ENCODE measurements at regions not wholly inside any gene's neighbourhood (a gene's known extent, or its start where the extent isn't known, plus 50 kb on each side); places are given as distances from the start of the nearest gene placed in this dataset.

- intact Hi-C loops (cut with micrococcal nuclease; ENCODE audit: unreplicated experiment): no loop called here
- POLR2A ChIA-PET (ENCODE audit: low non-redundant PET): no interaction called here
- DNase-seq (ENCODE audit: low spot score): no peak
- TF ChIP-seq CTCF (conservative IDR thresholded peaks at IDR 0.05; ENCODE audit: low read depth, low read length) (no peak), EZH2 (IDR thresholded peaks at IDR 0.05; ENCODE audit: borderline replicate concordance, low read depth, low read length, poor library complexity, severe bottlenecking) (no peak)
- Histone ChIP-seq H3K4me1 (ENCODE audit: insufficient read depth, low read length, poor library complexity, severe bottlenecking) (no peaks in the 10 kb centered on the region), H3K9me3 (ENCODE audit: low read depth, low read length, poor library complexity, severe bottlenecking) (no peaks in the 10 kb centered on the region), H3K27ac (ENCODE audit: low read depth, low read length, poor library complexity, severe bottlenecking) (no peak overlapping the region), H3K27me3 (replicated peaks; ENCODE audit: insufficient read depth, low read depth, low read length, poor library complexity) (no peaks in the 10 kb centered on the region), H3K4me3 (ENCODE audit: low read depth, low read length, poor library complexity, severe bottlenecking) (no peak overlapping the region), H3K36me3 (ENCODE audit: insufficient read depth, low read length, poor library complexity, severe bottlenecking) (no peaks in the 10 kb centered on the region)
- CTCF ChIA-PET: no interaction called here
- no TSS peak for BruUV-seq (replicated peaks)
Measured at GRCh38 chr9:85158512-85158911, 489.0 kb downstream of the NTRK2 start.

GRCh38 chr9:85157772-85158171, 488.2 kb downstream of the NTRK2 start:
- ChIA-PET CTCF (no interaction called here), POLR2A (ENCODE audit: low non-redundant PET) (no interaction called here)
- Histone ChIP-seq H3K36me3 (ENCODE audit: insufficient read depth, low read length, poor library complexity, severe bottlenecking) (no peaks in the 10 kb centered on the region), H3K27ac (ENCODE audit: low read depth, low read length, poor library complexity, severe bottlenecking) (no peak overlapping the region), H3K9me3 (ENCODE audit: low read depth, low read length, poor library complexity, severe bottlenecking) (no peaks in the 10 kb centered on the region), H3K4me3 (ENCODE audit: low read depth, low read length, poor library complexity, severe bottlenecking) (no peak overlapping the region), H3K27me3 (replicated peaks; ENCODE audit: insufficient read depth, low read depth, low read length, poor library complexity) (no peaks in the 10 kb centered on the region), H3K4me1 (ENCODE audit: insufficient read depth, low read length, poor library complexity, severe bottlenecking) (no peaks in the 10 kb centered on the region)
- intact Hi-C loops (cut with micrococcal nuclease; ENCODE audit: unreplicated experiment): no loop called here
- no TSS peak for BruUV-seq (replicated peaks)
- DNase-seq (ENCODE audit: low spot score): no peak
- TF ChIP-seq CTCF (conservative IDR thresholded peaks at IDR 0.05; ENCODE audit: low read depth, low read length) (no peak), EZH2 (IDR thresholded peaks at IDR 0.05; ENCODE audit: borderline replicate concordance, low read depth, low read length, poor library complexity, severe bottlenecking) (no peak)

GRCh38 chr9:85156652-85157051, 487.1 kb downstream of the NTRK2 start:
- Histone ChIP-seq H3K9me3 (ENCODE audit: low read depth, low read length, poor library complexity, severe bottlenecking) (no peaks in the 10 kb centered on the region), H3K4me3 (ENCODE audit: low read depth, low read length, poor library complexity, severe bottlenecking) (no peak overlapping the region), H3K27ac (ENCODE audit: low read depth, low read length, poor library complexity, severe bottlenecking) (no peak overlapping the region), H3K36me3 (ENCODE audit: insufficient read depth, low read length, poor library complexity, severe bottlenecking) (no peaks in the 10 kb centered on the region), H3K4me1 (ENCODE audit: insufficient read depth, low read length, poor library complexity, severe bottlenecking) (no peaks in the 10 kb centered on the region), H3K27me3 (replicated peaks; ENCODE audit: insufficient read depth, low read depth, low read length, poor library complexity) (no peaks in the 10 kb centered on the region)
- TF ChIP-seq EZH2 (IDR thresholded peaks at IDR 0.05; ENCODE audit: borderline replicate concordance, low read depth, low read length, poor library complexity, severe bottlenecking) (no peak), CTCF (conservative IDR thresholded peaks at IDR 0.05; ENCODE audit: low read depth, low read length) (no peak)
- ChIA-PET CTCF (no interaction called here), POLR2A (ENCODE audit: low non-redundant PET) (no interaction called here)
- DNase-seq (ENCODE audit: low spot score): no peak
- intact Hi-C loops (cut with micrococcal nuclease; ENCODE audit: unreplicated experiment): no loop called here
- BruUV-seq (replicated peaks): no TSS peak
